OCI-LY3 (cell line): ENCODE measurements at regions not wholly inside any gene's neighbourhood (a gene's known extent, or its start where the extent isn't known, plus 50 kb on each side); places are given as distances from the start of the nearest gene placed in this dataset.

Experiments
- H2AFZ ChIP-seq: fragments of 200-600, 300-600 bp; shearing (Covaris generic); 2 replicates; pipeline ENCODE4 v1.6.0; 2014; ENCODE audit warnings: antibody characterized with exemption, low read depth, low read length
- H3K27ac ChIP-seq: fragments of 200-600, 300-600 bp; sonication (generic); 2 replicates; pipeline ENCODE4 v1.5.1; 2014; ENCODE audit warnings: mild to moderate bottlenecking, low read length, moderate library complexity, mixed read lengths
- H3K27me3 ChIP-seq: fragments of 200-600, 300-600 bp; sonication (generic); 2 replicates; pipeline ENCODE4 v1.6.1; 2014; ENCODE audit warnings: low read depth, low read length, mixed read lengths
- H3K36me3 ChIP-seq: fragments of 200-600, 300-600 bp; sonication (generic); replicated peaks from 2 replicates; pipeline ENCODE3; 2014; ENCODE audit warnings: low read depth, low read length, mixed read lengths
- H3K4me1 ChIP-seq: fragments of 300-600, 200-600 bp; sonication (generic); 2 replicates; pipeline ENCODE4 v1.6.1; 2014; ENCODE audit warnings: low read length, mixed read lengths
- H3K4me2 ChIP-seq: fragments of 200-600, 300-600 bp; sonication (generic); 2 replicates; pipeline ENCODE4 v1.6.1; 2014; ENCODE audit warnings: low read length, mixed read lengths
- H3K4me3 ChIP-seq: fragments of 300-600, 200-600 bp; sonication (generic); 2 replicates; pipeline ENCODE4 v1.5.1; 2014; ENCODE audit warnings: antibody characterized with exemption, mild to moderate bottlenecking, low read length, moderate library complexity
- H3K79me2 ChIP-seq: fragments of 300-600, 200-600 bp; shearing (Covaris generic); 2 replicates; pipeline ENCODE4 v1.6.1; 2014; ENCODE audit warnings: mild to moderate bottlenecking, low read length, mixed read lengths
- H3K9ac ChIP-seq: fragments of 300-600, 200-600 bp; shearing (Covaris generic); 2 replicates; pipeline ENCODE4 v1.6.0; 2014; ENCODE audit warnings: mild to moderate bottlenecking, low read length, moderate library complexity
- H3K9me3 ChIP-seq: fragments of 200-600, 300-600 bp; shearing (Covaris generic); 2 replicates; pipeline ENCODE4 v1.6.1; 2014; ENCODE audit warnings: low read length, mixed read lengths; ENCODE audit not compliant: insufficient read depth
- H4K20me1 ChIP-seq: fragments of 200-600, 300-600 bp; sonication (generic); 2 replicates; pipeline ENCODE4 v1.6.1; 2016; ENCODE audit warnings: low read length, mixed read lengths; ENCODE audit not compliant: insufficient read depth
- EZH2phosphoT487 ChIP-seq: fragments of 200-600 bp; shearing (Covaris generic); IDR thresholded peaks from 2 replicates; pipeline ENCODE4 v1.6.1; 2018; ENCODE audit warnings: antibody characterized with exemption, mixed run types, low read depth
- TF ChIP-seq, protein P1 (sequence below): fragments of 200-600, 300-600 bp; sonication (generic); IDR thresholded peaks from 2 replicates; pipeline ENCODE4 v1.5.1; 2014; ENCODE audit warnings: antibody characterized with exemption, low read length, low read depth

DNA sequence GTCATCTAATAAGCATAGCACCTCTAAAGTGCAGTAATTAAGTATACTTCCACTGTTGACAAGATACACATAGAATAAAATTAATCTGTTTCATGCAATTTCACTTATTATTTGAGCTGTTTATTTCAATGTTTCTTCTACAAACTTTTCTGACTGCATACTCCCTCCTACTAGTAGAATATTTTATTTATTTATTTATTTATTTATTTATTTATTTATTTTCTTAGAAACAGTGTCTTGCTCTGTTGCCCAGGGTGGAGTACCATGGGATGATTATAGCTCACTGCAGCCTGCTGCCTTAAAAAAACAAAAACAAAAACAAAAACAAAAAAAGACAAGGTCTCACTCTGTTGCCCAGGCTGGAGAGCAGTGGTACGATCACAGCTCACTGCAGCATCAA is 68.4 kb upstream of the KITLG start:
- no peaks in the 10 kb centered on the region for H4K20me1 ChIP-seq
- no peaks in the 10 kb centered on the region for H3K79me2 ChIP-seq
- TF ChIP-seq, protein P1, sequence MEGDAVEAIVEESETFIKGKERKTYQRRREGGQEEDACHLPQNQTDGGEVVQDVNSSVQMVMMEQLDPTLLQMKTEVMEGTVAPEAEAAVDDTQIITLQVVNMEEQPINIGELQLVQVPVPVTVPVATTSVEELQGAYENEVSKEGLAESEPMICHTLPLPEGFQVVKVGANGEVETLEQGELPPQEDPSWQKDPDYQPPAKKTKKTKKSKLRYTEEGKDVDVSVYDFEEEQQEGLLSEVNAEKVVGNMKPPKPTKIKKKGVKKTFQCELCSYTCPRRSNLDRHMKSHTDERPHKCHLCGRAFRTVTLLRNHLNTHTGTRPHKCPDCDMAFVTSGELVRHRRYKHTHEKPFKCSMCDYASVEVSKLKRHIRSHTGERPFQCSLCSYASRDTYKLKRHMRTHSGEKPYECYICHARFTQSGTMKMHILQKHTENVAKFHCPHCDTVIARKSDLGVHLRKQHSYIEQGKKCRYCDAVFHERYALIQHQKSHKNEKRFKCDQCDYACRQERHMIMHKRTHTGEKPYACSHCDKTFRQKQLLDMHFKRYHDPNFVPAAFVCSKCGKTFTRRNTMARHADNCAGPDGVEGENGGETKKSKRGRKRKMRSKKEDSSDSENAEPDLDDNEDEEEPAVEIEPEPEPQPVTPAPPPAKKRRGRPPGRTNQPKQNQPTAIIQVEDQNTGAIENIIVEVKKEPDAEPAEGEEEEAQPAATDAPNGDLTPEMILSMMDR: no peak
- TF ChIP-seq EZH2phosphoT487: no peak
- H3K4me2 ChIP-seq: no peak overlapping the region
- H3K4me1 ChIP-seq: peaks cover 11% of the 10 kb centered on the region
- H3K4me3 ChIP-seq: no peak overlapping the region
- no peaks in the 10 kb centered on the region for H3K27me3 ChIP-seq
- no peaks in the 10 kb centered on the region for H3K36me3 ChIP-seq
- no peaks in the 10 kb centered on the region for H3K9me3 ChIP-seq
- no peak overlapping the region for H2AFZ ChIP-seq
- H3K27ac ChIP-seq: no peak overlapping the region
- H3K9ac ChIP-seq: no peak overlapping the region

- H3K4me2 ChIP-seq: no peak overlapping the region
- H3K27ac ChIP-seq: no peak overlapping the region
- no peaks in the 10 kb centered on the region for H3K27me3 ChIP-seq
- peaks cover 11% of the 10 kb centered on the region for H3K4me1 ChIP-seq
- H3K9me3 ChIP-seq: no peaks in the 10 kb centered on the region
- no peak overlapping the region for H3K9ac ChIP-seq
- H4K20me1 ChIP-seq: no peaks in the 10 kb centered on the region
- H3K79me2 ChIP-seq: no peaks in the 10 kb centered on the region
- H2AFZ ChIP-seq: no peak overlapping the region
- H3K36me3 ChIP-seq: no peaks in the 10 kb centered on the region
- TF ChIP-seq, protein P1: no peak
- no peak for TF ChIP-seq EZH2phosphoT487
- no peak overlapping the region for H3K4me3 ChIP-seq
These were observed 66.6 kb upstream of the KITLG start for GRCh38 chr12:88646824-88647223.

DNA sequence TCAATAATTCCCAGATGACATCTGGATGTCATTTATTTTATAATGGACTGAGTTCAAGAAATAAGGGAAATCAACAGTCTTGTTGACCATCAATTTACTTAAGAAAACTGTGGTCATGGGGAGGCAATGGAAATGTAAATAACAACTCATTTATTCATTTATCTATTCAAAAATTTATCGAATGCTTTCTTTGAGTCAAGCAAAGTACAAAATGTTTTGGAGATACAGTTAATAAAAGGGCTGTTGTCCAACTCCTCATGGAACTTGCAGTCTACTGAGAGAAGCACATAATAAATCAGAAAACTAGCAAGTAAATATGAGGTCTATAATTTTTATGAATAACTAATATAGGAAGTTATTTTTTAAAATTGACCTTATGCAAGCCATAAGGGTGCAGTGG is 65.5 kb upstream of the KITLG start:
- Histone ChIP-seq H3K36me3 (no peaks in the 10 kb centered on the region), H3K79me2 (no peaks in the 10 kb centered on the region), H3K27me3 (no peaks in the 10 kb centered on the region), H2AFZ (no peak overlapping the region), H3K9me3 (no peaks in the 10 kb centered on the region), H3K4me3 (no peak overlapping the region), H3K9ac (no peak overlapping the region), H4K20me1 (no peaks in the 10 kb centered on the region), H3K4me2 (no peak overlapping the region), H3K27ac (no peak overlapping the region), H3K4me1 (peaks cover 11% of the 10 kb centered on the region)
- TF ChIP-seq, protein P1: no peak
- no peak for TF ChIP-seq EZH2phosphoT487

GRCh38 chr12:88644946-88645702 is 64.9 kb upstream of the KITLG start:
- no peak for TF ChIP-seq EZH2phosphoT487
- TF ChIP-seq, protein P1: no peak
- no peak overlapping the region for H3K4me2 ChIP-seq
- peaks cover 11% of the 10 kb centered on the region for H3K4me1 ChIP-seq
- H3K9me3 ChIP-seq: no peaks in the 10 kb centered on the region
- H3K36me3 ChIP-seq: no peaks in the 10 kb centered on the region
- no peaks in the 10 kb centered on the region for H3K27me3 ChIP-seq
- no peak overlapping the region for H3K9ac ChIP-seq
- H3K4me3 ChIP-seq: no peak overlapping the region
- H3K79me2 ChIP-seq: no peaks in the 10 kb centered on the region
- H2AFZ ChIP-seq: no peak overlapping the region
- no peaks in the 10 kb centered on the region for H4K20me1 ChIP-seq
- no peak overlapping the region for H3K27ac ChIP-seq
